H9 (cell line): ENCODE measurements at regions not wholly inside any gene's neighbourhood (a gene's known extent, or its start where the extent isn't known, plus 50 kb on each side); places are given as distances from the start of the nearest gene placed in this dataset.

Experiments
- DNase-seq: peaks from one replicate; pipeline ENCODE4 v3.0.0-alpha.2; 2017
- H2AFZ ChIP-seq: one replicate; pipeline ENCODE4 v1.6.1; 2013; ENCODE audit warnings: mild to moderate bottlenecking, low read length, control low read depth, moderate library complexity
- H2AK5ac ChIP-seq: 2 replicates; pipeline ENCODE4 v1.6.1; 2013; ENCODE audit warnings: low read length, control low read depth, mixed read lengths; ENCODE audit not compliant: insufficient read length
- H2BK120ac ChIP-seq: one replicate; pipeline ENCODE4 v1.6.1; 2013; ENCODE audit warnings: low read depth, mild to moderate bottlenecking, low read length, control low read depth, inconsistent platforms; ENCODE audit not compliant: poor library complexity, severe bottlenecking
- H2BK12ac ChIP-seq: 2 replicates; pipeline ENCODE4 v1.6.1; 2013; ENCODE audit warnings: low read length, control low read depth, mixed read lengths, low read depth; ENCODE audit not compliant: insufficient read length
- H2BK15ac ChIP-seq: 2 replicates; pipeline ENCODE4 v1.6.1; 2013; ENCODE audit warnings: low read depth, low read length, control low read depth
- H2BK20ac ChIP-seq: one replicate; pipeline ENCODE4 v1.6.1; 2013; ENCODE audit warnings: low read depth, mild to moderate bottlenecking, low read length, control low read depth, inconsistent platforms; ENCODE audit not compliant: poor library complexity, severe bottlenecking
- H2BK5ac ChIP-seq: 2 replicates; pipeline ENCODE4 v1.6.1; 2013; ENCODE audit warnings: low read length, control low read depth, mixed read lengths; ENCODE audit not compliant: insufficient read length
- H3K14ac ChIP-seq: 2 replicates; pipeline ENCODE4 v1.6.1; 2013; ENCODE audit warnings: low read length, control low read depth; ENCODE audit not compliant: insufficient read depth
- H3K18ac ChIP-seq: 2 replicates; pipeline ENCODE4 v1.6.1; 2013; ENCODE audit warnings: low read depth, mild to moderate bottlenecking, mixed read lengths, low read length, control low read depth; ENCODE audit not compliant: insufficient read length
- H3K23ac ChIP-seq: 2 replicates; pipeline ENCODE4 v1.6.1; 2013; ENCODE audit warnings: low read length, control low read depth, mixed read lengths, low read depth; ENCODE audit not compliant: insufficient read length
- H3K23me2 ChIP-seq: 2 replicates; pipeline ENCODE4 v1.6.1; 2013; ENCODE audit warnings: low read depth, mild to moderate bottlenecking, mixed read lengths, low read length, control low read depth; ENCODE audit not compliant: insufficient read length, poor library complexity, severe bottlenecking
- H3K27ac ChIP-seq: 2 replicates; pipeline ENCODE4 v1.5.1; 2013; ENCODE audit warnings: low read length, control low read depth, mixed read lengths, low read depth; ENCODE audit not compliant: insufficient read length
- H3K27me3 ChIP-seq: 2 replicates; pipeline ENCODE4 v1.6.1; 2013; ENCODE audit warnings: low read length, control low read depth, inconsistent platforms; ENCODE audit not compliant: insufficient read depth
- H3K4ac ChIP-seq: 2 replicates; pipeline ENCODE4 v1.6.1; 2013; ENCODE audit warnings: low read depth, mild to moderate bottlenecking, control low read depth, inconsistent platforms, low read length, moderate library complexity
- H3K4me1 ChIP-seq: 2 replicates; pipeline ENCODE4 v1.6.1; 2013; ENCODE audit warnings: low read length, control low read depth, inconsistent platforms; ENCODE audit not compliant: insufficient read depth
- H3K4me2 ChIP-seq: 2 replicates; pipeline ENCODE4 v1.6.1; 2013; ENCODE audit warnings: low read length, control low read depth, mixed read lengths; ENCODE audit not compliant: insufficient read length, insufficient read depth
- H3K56ac ChIP-seq: 2 replicates; pipeline ENCODE4 v1.6.1; 2013; ENCODE audit warnings: low read depth, mild to moderate bottlenecking, mixed read lengths, low read length, control low read depth; ENCODE audit not compliant: insufficient read length
- H3K79me1 ChIP-seq: 2 replicates; pipeline ENCODE4 v1.6.1; 2013; ENCODE audit warnings: low read depth, mild to moderate bottlenecking, moderate library complexity, low read length, control low read depth, inconsistent platforms; ENCODE audit not compliant: insufficient read depth, poor library complexity, severe bottlenecking
- H3K79me2 ChIP-seq: 2 replicates; pipeline ENCODE4 v1.6.1; 2013; ENCODE audit warnings: low read length, control low read depth, inconsistent platforms; ENCODE audit not compliant: insufficient read depth
- H3K9ac ChIP-seq: 2 replicates; pipeline ENCODE4 v1.6.1; 2013; ENCODE audit warnings: low read length, control low read depth, mixed read lengths; ENCODE audit not compliant: insufficient read length; ENCODE audit errors: extremely low read depth
- H3K9me3 ChIP-seq: one replicate; pipeline ENCODE4 v1.6.1; 2013; ENCODE audit warnings: low read depth, low read length, inconsistent platforms; ENCODE audit not compliant: control insufficient read depth
- H3T11ph ChIP-seq: one replicate; pipeline ENCODE4 v1.6.1; 2013; ENCODE audit warnings: mild to moderate bottlenecking, low read length, control low read depth, inconsistent platforms
- H4K20me1 ChIP-seq: one replicate; pipeline ENCODE4 v1.6.1; 2013; ENCODE audit not compliant: control insufficient read depth, insufficient read length, insufficient read depth
- H4K5ac ChIP-seq: 2 replicates; pipeline ENCODE4 v1.6.1; 2013; ENCODE audit warnings: low read depth, mild to moderate bottlenecking, mixed read lengths, low read length, control low read depth; ENCODE audit not compliant: insufficient read length
- H4K8ac ChIP-seq: replicated peaks from 2 replicates; pipeline ENCODE4 v1.6.1; 2013; ENCODE audit warnings: low read length, control low read depth, mixed read lengths, low read depth; ENCODE audit not compliant: insufficient read length
- H4K91ac ChIP-seq: 2 replicates; pipeline ENCODE4 v1.6.1; 2013; ENCODE audit warnings: low read depth, mild to moderate bottlenecking, moderate library complexity, mixed read lengths, low read length, control low read depth; ENCODE audit not compliant: insufficient read length
- H3K27ac Mint-ChIP-seq, 3 experiments: 2 replicates in 2 of 3; 3 replicates in 1 of 3; pipeline ENCODE4 v1.8.0; 2020 to 2021; ENCODE audit warnings: mixed read lengths in 3 of 3, mild to moderate bottlenecking in 1 of 3, moderate library complexity in 1 of 3
- H3K27me3 Mint-ChIP-seq: 2 replicates; pipeline ENCODE4 v1.8.0; 2021; ENCODE audit warnings: low read depth, mild to moderate bottlenecking, moderate library complexity, mixed read lengths
- H3K36me3 Mint-ChIP-seq, 3 experiments: 2 replicates in 2 of 3; 3 replicates in 1 of 3; pipeline ENCODE4 v1.8.0; 2020 to 2021; ENCODE audit warnings: low read depth in 3 of 3, mixed read lengths in 3 of 3; ENCODE audit not compliant: insufficient read depth in 1 of 3
- H3K4me1 Mint-ChIP-seq, 2 experiments: 2 replicates each; pipeline ENCODE4 v1.8.0; 2020; ENCODE audit warnings: mixed read lengths in 2 of 2
- H3K4me3 Mint-ChIP-seq, 2 experiments: 2 replicates in 1 of 2; 3 replicates in 1 of 2; pipeline ENCODE4 v1.8.0; 2020 to 2021; ENCODE audit warnings: mild to moderate bottlenecking in 2 of 2, mixed read lengths in 2 of 2, moderate library complexity in 1 of 2
- H3K9me3 Mint-ChIP-seq, 2 experiments: 2 replicates in 1 of 2; 3 replicates in 1 of 2; pipeline ENCODE4 v1.8.0; 2020; ENCODE audit warnings: mild to moderate bottlenecking in 2 of 2, mixed read lengths in 2 of 2, moderate library complexity in 1 of 2
- CTCF ChIP-seq: fragments of 200-600 bp; sonication (generic); conservative IDR thresholded peaks from 3 replicates; pipeline ENCODE4 v1.8.0; 2021; ENCODE audit warnings: antibody characterized with exemption, mild to moderate bottlenecking
- WGBS: extraction: QIAGEN DNeasy Blood & Tissue Kit; methylation state at CpG from one replicate; pipeline ENCODE4 v1.1.7; 2013; ENCODE audit warnings: missing lambda C conversion rate, low lambda C conversion rate, mixed read lengths; ENCODE audit not compliant: insufficient read length; ENCODE audit errors: extremely low coverage; 5-methylcytosine and 5-hydroxymethylcytosine counted together

DNA sequence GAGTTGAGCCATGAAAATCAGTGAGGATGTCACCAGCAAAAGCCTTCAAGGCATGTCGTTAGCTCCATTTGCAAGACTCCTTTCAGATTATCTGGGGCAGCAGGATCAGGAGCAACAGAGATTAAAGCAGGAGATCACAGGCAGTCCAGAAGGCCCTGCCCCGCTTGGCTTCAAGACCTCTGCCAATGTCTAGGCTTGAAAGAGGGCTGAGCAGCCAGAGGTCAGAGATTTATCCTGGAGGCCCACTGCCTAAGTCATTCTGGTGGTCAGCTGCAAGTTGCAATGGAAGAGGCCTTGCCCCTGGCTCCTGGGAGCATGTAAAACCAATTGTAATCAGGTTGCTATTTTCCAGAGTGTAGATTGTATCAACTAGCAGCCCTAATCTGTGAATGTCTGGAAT is 416.5 kb downstream of the BCL11A start:
- no peaks in the 10 kb centered on the region for H3K79me1 ChIP-seq
- no peaks in the 10 kb centered on the region for H4K20me1 ChIP-seq
- H2BK12ac ChIP-seq, result no peak overlapping the region
- H3K18ac ChIP-seq, result no peak overlapping the region
- H3K9me3 Mint-ChIP-seq, result peaks cover 37 to 52% of the 10 kb centered on the region in 2 experiments
- H2BK15ac ChIP-seq, result no peak overlapping the region
- H3K4me2 ChIP-seq, result no peak overlapping the region
- H3K4me1 ChIP-seq, result no peaks in the 10 kb centered on the region
- no peak overlapping the region for H3K27ac ChIP-seq
- H3K27ac Mint-ChIP-seq, result no peak overlapping the region
- H3K27me3 ChIP-seq, result no peaks in the 10 kb centered on the region
- no peak for TF ChIP-seq CTCF
- H3K9ac ChIP-seq, result no peak overlapping the region
- no peak overlapping the region for H4K5ac ChIP-seq
- H3T11ph ChIP-seq, result no peak overlapping the region
- no peak overlapping the region for H3K14ac ChIP-seq
- H3K4me3 Mint-ChIP-seq, result no peak overlapping the region
- no peak overlapping the region for H4K8ac ChIP-seq
- no peaks in the 10 kb centered on the region for H3K23me2 ChIP-seq
- no peak overlapping the region for H2BK120ac ChIP-seq
- no CpG with 5 or more reads among the region's 2 CpGs for WGBS
- peaks cover 0 to 8% of the 10 kb centered on the region in 2 experiments; a peak in 2 of 4 replicates for H3K4me1 Mint-ChIP-seq
- no peak overlapping the region for H2BK5ac ChIP-seq
- H4K91ac ChIP-seq, result no peak overlapping the region
- H3K23ac ChIP-seq, result no peak overlapping the region
- no peak overlapping the region for H3K4ac ChIP-seq
- no peak overlapping the region for H2AK5ac ChIP-seq
- H2BK20ac ChIP-seq, result no peak overlapping the region
- H3K79me2 ChIP-seq, result no peaks in the 10 kb centered on the region
- no peak for DNase-seq
- H3K9me3 ChIP-seq, result peaks cover 9% of the 10 kb centered on the region
- peaks cover 22% of the 10 kb centered on the region for H3K27me3 Mint-ChIP-seq
- no peak overlapping the region for H3K56ac ChIP-seq
- H3K36me3 Mint-ChIP-seq, result peaks cover 7 to 54% (median 34%) of the 10 kb centered on the region in 3 experiments
- no peak overlapping the region for H2AFZ ChIP-seq
